ENCODE measurements at regions not wholly inside any gene's neighbourhood (a gene's known extent, or its start where the extent isn't known, plus 50 kb on each side); places are given as distances from the start of the nearest gene placed in this dataset.

DNA sequence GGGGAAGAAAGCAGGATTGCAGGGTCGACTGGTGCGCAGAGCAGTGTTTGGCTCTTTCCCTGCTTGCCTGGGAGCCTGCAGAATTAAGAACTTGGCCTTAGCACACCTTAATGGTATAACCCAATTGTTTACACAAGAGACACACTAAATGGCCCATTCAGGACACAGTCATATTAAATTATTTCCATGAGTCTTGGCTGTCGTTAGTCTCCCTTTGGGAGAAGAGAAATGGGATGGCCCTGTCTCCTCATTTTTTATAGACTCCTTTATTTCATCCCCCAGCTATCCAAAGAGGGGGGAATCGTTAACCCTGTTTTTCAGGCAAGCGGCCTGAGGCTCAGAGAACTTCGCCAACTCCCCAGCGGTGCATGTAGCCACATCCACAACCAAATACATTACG, 282.5 kb downstream of the SUCLA2 start:
- Histone ChIP-seq H3K23me2 (ENCODE audit: insufficient read length, low read depth, low read length, poor library complexity, severe bottlenecking) (no peaks in the 10 kb centered on the region), H3K56ac (ENCODE audit: insufficient read length, low read depth, low read length) (no peak overlapping the region), H3K14ac (ENCODE audit: insufficient read depth, low read length) (no peak overlapping the region), H3K79me2 (ENCODE audit: insufficient read depth, low read length) (no peaks in the 10 kb centered on the region), H3K79me1 (ENCODE audit: insufficient read depth, low read depth, low read length, poor library complexity, severe bottlenecking) (no peaks in the 10 kb centered on the region), H3K4ac (ENCODE audit: low read depth, low read length) (no peak overlapping the region), H3K27ac (ENCODE audit: insufficient read length, low read depth, low read length) (no peak overlapping the region), H3K4me1 (ENCODE audit: insufficient read depth, low read length) (no peaks in the 10 kb centered on the region), H2BK12ac (ENCODE audit: insufficient read length, low read depth, low read length) (no peak overlapping the region), H3K9me3 (ENCODE audit: control insufficient read depth, low read depth, low read length) (no peaks in the 10 kb centered on the region), H3K9ac (ENCODE audit: extremely low read depth, insufficient read length, low read length) (no peak overlapping the region), H3K27me3 (ENCODE audit: insufficient read depth, low read length) (no peaks in the 10 kb centered on the region), H2BK5ac (ENCODE audit: insufficient read length, low read length) (no peak overlapping the region), H4K5ac (ENCODE audit: insufficient read length, low read depth, low read length) (no peak overlapping the region), H4K91ac (ENCODE audit: insufficient read length, low read depth, low read length) (no peak overlapping the region), H4K20me1 (ENCODE audit: control insufficient read depth, insufficient read depth, insufficient read length) (no peaks in the 10 kb centered on the region), H3T11ph (ENCODE audit: low read length) (no peak overlapping the region), H3K4me2 (ENCODE audit: insufficient read depth, insufficient read length, low read length) (no peak overlapping the region), H2BK120ac (ENCODE audit: low read depth, low read length, poor library complexity, severe bottlenecking) (no peak overlapping the region), H2AFZ (ENCODE audit: low read length) (no peak overlapping the region), H2AK5ac (ENCODE audit: insufficient read length, low read length) (no peak overlapping the region), H2BK20ac (ENCODE audit: low read depth, low read length, poor library complexity, severe bottlenecking) (no peak overlapping the region), H2BK15ac (ENCODE audit: low read depth, low read length) (no peak overlapping the region), H3K23ac (ENCODE audit: insufficient read length, low read depth, low read length) (no peak overlapping the region), H4K8ac (replicated peaks; ENCODE audit: insufficient read length, low read depth, low read length) (no peak overlapping the region), H3K18ac (ENCODE audit: insufficient read length, low read depth, low read length) (no peak overlapping the region)
- H3K9me3 Mint-ChIP-seq, result peaks cover 2 to 5% of the 10 kb centered on the region in 2 experiments; a peak in 2 of 5 replicates
- no peak for DNase-seq
- TF ChIP-seq, protein P1, sequence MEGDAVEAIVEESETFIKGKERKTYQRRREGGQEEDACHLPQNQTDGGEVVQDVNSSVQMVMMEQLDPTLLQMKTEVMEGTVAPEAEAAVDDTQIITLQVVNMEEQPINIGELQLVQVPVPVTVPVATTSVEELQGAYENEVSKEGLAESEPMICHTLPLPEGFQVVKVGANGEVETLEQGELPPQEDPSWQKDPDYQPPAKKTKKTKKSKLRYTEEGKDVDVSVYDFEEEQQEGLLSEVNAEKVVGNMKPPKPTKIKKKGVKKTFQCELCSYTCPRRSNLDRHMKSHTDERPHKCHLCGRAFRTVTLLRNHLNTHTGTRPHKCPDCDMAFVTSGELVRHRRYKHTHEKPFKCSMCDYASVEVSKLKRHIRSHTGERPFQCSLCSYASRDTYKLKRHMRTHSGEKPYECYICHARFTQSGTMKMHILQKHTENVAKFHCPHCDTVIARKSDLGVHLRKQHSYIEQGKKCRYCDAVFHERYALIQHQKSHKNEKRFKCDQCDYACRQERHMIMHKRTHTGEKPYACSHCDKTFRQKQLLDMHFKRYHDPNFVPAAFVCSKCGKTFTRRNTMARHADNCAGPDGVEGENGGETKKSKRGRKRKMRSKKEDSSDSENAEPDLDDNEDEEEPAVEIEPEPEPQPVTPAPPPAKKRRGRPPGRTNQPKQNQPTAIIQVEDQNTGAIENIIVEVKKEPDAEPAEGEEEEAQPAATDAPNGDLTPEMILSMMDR (conservative IDR thresholded peaks at IDR 0.05), result no peak
- H3K36me3 Mint-ChIP-seq (ENCODE audit: insufficient read depth in 1 of 3, low read depth in 3 of 3), result no peaks in the 10 kb centered on the region
- no peaks in the 10 kb centered on the region for H3K4me1 Mint-ChIP-seq
- H3K27me3 Mint-ChIP-seq (ENCODE audit: low read depth), result no peaks in the 10 kb centered on the region
- no CpG with 5 or more reads among the region's 8 CpGs for WGBS (ENCODE audit: extremely low coverage, insufficient read length, low lambda C conversion rate)
- no peak overlapping the region for H3K4me3 Mint-ChIP-seq
- no peak overlapping the region; a peak in 1 of 7 replicates for H3K27ac Mint-ChIP-seq

Measured in H9 (cell line).